Endothelial cell of umbilical vein (primary cell): ENCODE measurements at regions not wholly inside any gene's neighbourhood (a gene's known extent, or its start where the extent isn't known, plus 50 kb on each side); places are given as distances from the start of the nearest gene placed in this dataset.

Source experiments
- BruUV-seq: library from RNA; stranded (reverse); fragments of 400-500 nt; replicated peaks from 2 replicates; lab custom pipeline; 2021; lab: Mats Ljungman, UMichigan
- CTCF ChIA-PET: fragments of 300-600, 350-600 bp; sonication (Branson Sonifier 250); formaldehyde crosslinking; loops from one replicate; lab custom pipeline; 2021; ENCODE audit warnings: antibody characterized with exemption, inconsistent platforms; lab: Charles Lee
- POLR2A ChIA-PET: fragments of 300-600, 350-600 bp; sonication (Branson Sonifier 250); formaldehyde crosslinking; loops from one replicate; lab custom pipeline; 2021; ENCODE audit warnings: antibody characterized with exemption, inconsistent platforms; lab: Charles Lee
- DNase-seq: peaks from one replicate; pipeline ENCODE4 v3.0.0-alpha.2; 2011; ENCODE audit warnings: low read depth, low spot score
- FAIRE-seq: peaks from 2 replicates; lab custom pipeline; 2011; peaks lifted over from hg19 to GRCh38; lab: Jason Lieb, UNC
- H2AFZ ChIP-seq: 2 replicates; pipeline ENCODE4 v1.6.0; 2012; ENCODE audit warnings: low read depth, low read length, control low read depth, inconsistent platforms
- H3K27ac ChIP-seq: 2 replicates; pipeline ENCODE4 v1.5.1; 2011; ENCODE audit warnings: low read depth, mild to moderate bottlenecking, control low read depth, low read length, moderate library complexity; ENCODE audit not compliant: insufficient read depth
- H3K27me3 ChIP-seq, 2 experiments: 2 replicates each; pipeline versions ENCODE4 v1.6.0 to v1.6.1; 2011; ENCODE audit warnings: low read length in 2 of 2, mixed read lengths in 1 of 2; ENCODE audit not compliant: control insufficient read depth in 2 of 2, insufficient read depth in 2 of 2
- H3K36me3 ChIP-seq, 2 experiments: 2 replicates in 1 of 2; 3 replicates in 1 of 2; pipeline ENCODE4 v1.5.1; 2011; ENCODE audit warnings: low read length in 2 of 2, mild to moderate bottlenecking in 1 of 2, moderate library complexity in 1 of 2; ENCODE audit not compliant: control insufficient read depth in 2 of 2, insufficient read depth in 2 of 2; ENCODE audit errors: extremely low read depth in 1 of 2
- H3K4me1 ChIP-seq: 3 replicates; pipeline ENCODE4 v1.5.1; 2011; ENCODE audit warnings: mild to moderate bottlenecking, low read length; ENCODE audit not compliant: control insufficient read depth, insufficient read depth; ENCODE audit errors: extremely low read depth
- H3K4me2 ChIP-seq: 2 replicates; pipeline ENCODE4 v1.6.1; 2011; ENCODE audit warnings: low read length, control low read depth, mixed read lengths; ENCODE audit not compliant: insufficient read depth
- H3K4me3 ChIP-seq, 3 experiments: fragments of 200-600 bp in 1 of 3; sonication (generic), shearing (Covaris generic) in 1 of 3; replicated peaks in 1 of 3; 2 replicates each; pipeline ENCODE4 v1.5.1; 2011 to 2016; ENCODE audit warnings: control low read depth in 3 of 3, low read length in 3 of 3, mild to moderate bottlenecking in 2 of 3, inconsistent platforms in 1 of 3, low read depth in 1 of 3, moderate library complexity in 1 of 3; ENCODE audit not compliant: insufficient read depth in 1 of 3
- H3K79me2 ChIP-seq: 2 replicates; pipeline ENCODE4 v1.6.0; 2012; ENCODE audit warnings: low read length, inconsistent platforms; ENCODE audit not compliant: control insufficient read depth, insufficient read depth
- H3K9ac ChIP-seq: replicated peaks from 2 replicates; pipeline ENCODE3; 2011; ENCODE audit warnings: low read length, control low read depth; ENCODE audit not compliant: insufficient read depth; ENCODE audit errors: extremely low read depth
- H3K9me1 ChIP-seq: replicated peaks from 3 replicates; pipeline ENCODE4 v1.6.0; 2011; ENCODE audit warnings: mild to moderate bottlenecking, low read length; ENCODE audit not compliant: control insufficient read depth, insufficient read depth; ENCODE audit errors: extremely low read depth
- H3K9me3 ChIP-seq: replicated peaks from 2 replicates; pipeline ENCODE4 v1.5.1; 2012; ENCODE audit warnings: low read length, inconsistent platforms; ENCODE audit not compliant: control insufficient read depth, insufficient read depth
- H4K20me1 ChIP-seq: replicated peaks from 2 replicates; pipeline ENCODE3; 2011; ENCODE audit warnings: mild to moderate bottlenecking, low read length; ENCODE audit not compliant: control insufficient read depth, insufficient read depth; ENCODE audit errors: extremely low read depth
- EZH2 ChIP-seq: IDR thresholded peaks from 2 replicates; pipeline ENCODE4 v1.6.1; 2012; ENCODE audit warnings: borderline replicate concordance, low read depth, mild to moderate bottlenecking, moderate library complexity, low read length, inconsistent platforms; ENCODE audit not compliant: severe bottlenecking
- FOS ChIP-seq: IDR thresholded peaks from 2 replicates; pipeline ENCODE4 v1.6.1; 2011; ENCODE audit warnings: mild to moderate bottlenecking, low read length, moderate library complexity, borderline replicate concordance; ENCODE audit not compliant: insufficient read depth
- GATA2 ChIP-seq: IDR thresholded peaks from 2 replicates; pipeline ENCODE4 v1.7.0; 2011; ENCODE audit warnings: low read depth, mild to moderate bottlenecking, moderate library complexity, mixed read lengths, low read length; ENCODE audit not compliant: insufficient read length, insufficient read depth
- JUN ChIP-seq: IDR thresholded peaks from 2 replicates; pipeline ENCODE4 v1.6.1; 2011; ENCODE audit warnings: borderline replicate concordance, low read depth; ENCODE audit not compliant: insufficient read length, insufficient read depth
- MYC ChIP-seq: IDR thresholded peaks from one replicate; pipeline ENCODE4 v1.6.1; 2011; ENCODE audit warnings: mild to moderate bottlenecking, low read depth, low read length
- POLR2A ChIP-seq: IDR thresholded peaks from 2 replicates; pipeline ENCODE4 v1.6.1; 2012; ENCODE audit warnings: low read depth, mild to moderate bottlenecking, control low read depth, low read length
- POLR2AphosphoS5 ChIP-seq: IDR thresholded peaks from 2 replicates; pipeline ENCODE4 v1.6.1; 2012; ENCODE audit warnings: low read depth, mild to moderate bottlenecking, control low read depth, low read length, moderate library complexity; ENCODE audit not compliant: insufficient read depth
- dilution Hi-C: fragments of 300-500 bp; cut with MboI; formaldehyde crosslinking; loops from one replicate; pipeline ENCODE4 v1.15.0; 2019; ENCODE audit warnings: low sequenced_read_pairs; ENCODE audit not compliant: extremely low pct_ligation_motif_present
- intact Hi-C: fragments of 100-400 bp; cut with micrococcal nuclease; formaldehyde crosslinking; loops from one replicate; pipeline ENCODE4 v1.10.0; 2022
- TF ChIP-seq, protein P1 (sequence below), 2 donors: IDR thresholded peaks; 1 replicate in 1 of 2; 2 replicates in 1 of 2; pipeline ENCODE4 v1.5.1; 2011; ENCODE audit warnings: low read length in 2 of 2, mild to moderate bottlenecking in 2 of 2, moderate library complexity in 2 of 2, control low read depth in 1 of 2, inconsistent platforms in 1 of 2, low read depth in 1 of 2; ENCODE audit not compliant: insufficient read depth in 1 of 2; ENCODE audit errors: extremely low read depth in 1 of 2
- TF ChIP-seq, protein P2 (sequence below): IDR thresholded peaks from 2 replicates; pipeline ENCODE4 v1.6.1; 2011; ENCODE audit not compliant: insufficient read depth, insufficient read length

DNA sequence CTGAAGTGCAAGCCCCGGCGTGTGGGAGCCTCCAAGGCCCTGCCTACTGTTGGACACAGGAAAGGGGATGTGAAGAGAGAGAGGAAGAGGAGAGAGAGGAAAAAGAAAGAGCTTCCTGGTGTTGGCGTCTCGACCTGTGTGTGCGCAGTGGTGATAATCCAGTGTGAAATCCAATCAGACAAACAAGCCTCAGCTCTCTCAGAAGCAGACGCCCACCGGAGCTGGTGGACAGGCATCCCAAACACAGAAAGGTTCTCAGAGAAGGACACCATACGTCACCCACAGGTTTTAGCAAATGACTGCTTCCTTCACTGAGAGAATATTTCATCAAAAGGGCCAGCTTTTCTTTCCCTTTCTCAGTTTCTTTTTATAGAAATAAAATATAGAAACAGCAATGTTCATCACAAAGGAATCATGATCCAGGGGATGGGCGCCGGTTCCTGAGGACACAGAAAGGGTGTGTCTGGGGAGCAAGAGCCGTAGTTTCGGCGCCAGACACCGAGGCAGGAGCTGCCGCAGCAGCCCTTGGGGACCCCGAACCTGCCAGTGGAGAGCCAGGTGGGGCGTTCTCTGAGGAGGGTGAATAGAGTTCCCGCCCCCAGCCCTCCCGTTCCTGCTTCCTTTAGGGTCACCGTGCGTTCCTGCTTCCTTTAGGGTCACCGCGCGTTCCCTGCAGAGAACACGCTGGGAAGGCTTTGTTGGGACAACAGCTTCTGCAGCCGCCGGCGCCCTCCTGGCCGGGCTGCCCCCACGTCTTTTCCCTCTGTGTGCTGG lies 145.8 kb upstream of the SOX1 start:
- H3K9ac ChIP-seq: no peak overlapping the region
- no peaks in the 10 kb centered on the region for H3K27me3 ChIP-seq
- H4K20me1 ChIP-seq: no peaks in the 10 kb centered on the region
- DNase-seq (no peak), FAIRE-seq (no peak)
- peaks cover 2% of the 10 kb centered on the region for H3K9me3 ChIP-seq
- no peak overlapping the region for H3K4me3 ChIP-seq
- TF ChIP-seq, protein P1, sequence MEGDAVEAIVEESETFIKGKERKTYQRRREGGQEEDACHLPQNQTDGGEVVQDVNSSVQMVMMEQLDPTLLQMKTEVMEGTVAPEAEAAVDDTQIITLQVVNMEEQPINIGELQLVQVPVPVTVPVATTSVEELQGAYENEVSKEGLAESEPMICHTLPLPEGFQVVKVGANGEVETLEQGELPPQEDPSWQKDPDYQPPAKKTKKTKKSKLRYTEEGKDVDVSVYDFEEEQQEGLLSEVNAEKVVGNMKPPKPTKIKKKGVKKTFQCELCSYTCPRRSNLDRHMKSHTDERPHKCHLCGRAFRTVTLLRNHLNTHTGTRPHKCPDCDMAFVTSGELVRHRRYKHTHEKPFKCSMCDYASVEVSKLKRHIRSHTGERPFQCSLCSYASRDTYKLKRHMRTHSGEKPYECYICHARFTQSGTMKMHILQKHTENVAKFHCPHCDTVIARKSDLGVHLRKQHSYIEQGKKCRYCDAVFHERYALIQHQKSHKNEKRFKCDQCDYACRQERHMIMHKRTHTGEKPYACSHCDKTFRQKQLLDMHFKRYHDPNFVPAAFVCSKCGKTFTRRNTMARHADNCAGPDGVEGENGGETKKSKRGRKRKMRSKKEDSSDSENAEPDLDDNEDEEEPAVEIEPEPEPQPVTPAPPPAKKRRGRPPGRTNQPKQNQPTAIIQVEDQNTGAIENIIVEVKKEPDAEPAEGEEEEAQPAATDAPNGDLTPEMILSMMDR (IDR thresholded peaks at IDR 0.05; ENCODE audit: extremely low read depth in 1 of 2, insufficient read depth in 1 of 2, low read depth in 1 of 2, low read length in 2 of 2): no peak
- TF ChIP-seq EZH2: no peak
- no peak for TF ChIP-seq GATA2
- TF ChIP-seq, protein P2, sequence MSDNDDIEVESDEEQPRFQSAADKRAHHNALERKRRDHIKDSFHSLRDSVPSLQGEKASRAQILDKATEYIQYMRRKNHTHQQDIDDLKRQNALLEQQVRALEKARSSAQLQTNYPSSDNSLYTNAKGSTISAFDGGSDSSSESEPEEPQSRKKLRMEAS: no peak
- no peak for TF ChIP-seq MYC
- TF ChIP-seq JUN: no peak
- no peak for TF ChIP-seq POLR2A
- TF ChIP-seq FOS: no peak
- no peak for TF ChIP-seq POLR2AphosphoS5
- no peaks in the 10 kb centered on the region for H3K79me2 ChIP-seq
- H3K4me1 ChIP-seq: no peaks in the 10 kb centered on the region
- H2AFZ ChIP-seq: no peak overlapping the region
- dilution Hi-C loops (no loop called here), intact Hi-C loops (loop anchor here (10.0 kb wide), 1 partner anchor 306 kb away; no protein-coding TSS in a partner anchor)
- POLR2A ChIA-PET: no interaction called here
- H3K36me3 ChIP-seq: no peaks in the 10 kb centered on the region
- BruUV-seq: no TSS peak
- CTCF ChIA-PET: no interaction called here
- H3K9me1 ChIP-seq: no peaks in the 10 kb centered on the region
- no peak overlapping the region for H3K27ac ChIP-seq
- H3K4me2 ChIP-seq: no peak overlapping the region
